Body of pancreas (tissue), 4 donors: ENCODE measurements at regions not wholly inside any gene's neighbourhood (a gene's known extent, or its start where the extent isn't known, plus 50 kb on each side); places are given as distances from the start of the nearest gene placed in this dataset.

Experiments
- ATAC-seq: fragments of 150-250 bp; one replicate; pipeline ENCODE4 v1.9.1; 2016
- DNase-seq, 4 donors: peaks; one replicate each; pipeline ENCODE4 v3.0.0-alpha.2; 2019
- H3K27ac ChIP-seq, 4 donors: fragments of 200-600 bp; sonication (generic); 1 replicate in 3 of 4; 2 replicates in 1 of 4; pipeline versions ENCODE4 v1.5.1 to v1.6.1; 2016 to 2019; ENCODE audit warnings: mild to moderate bottlenecking in 1 of 4, mixed read lengths in 1 of 4, moderate library complexity in 1 of 4
- H3K27me3 ChIP-seq, 2 donors: fragments of 200-600 bp; sonication (generic); one replicate each; pipeline ENCODE4 v1.6.0; 2016; ENCODE audit warnings: mild to moderate bottlenecking in 1 of 2
- H3K36me3 ChIP-seq, 2 donors: fragments of 200-600 bp; sonication (generic); replicated peaks in 1 of 2; 2 replicates each; pipeline ENCODE4 v1.5.1; 2016; ENCODE audit warnings: low read depth in 2 of 2; ENCODE audit not compliant: insufficient read depth in 1 of 2
- H3K4me1 ChIP-seq: fragments of 200-600 bp; sonication (generic); one replicate; pipeline ENCODE4 v1.6.0; 2016
- H3K4me3 ChIP-seq, 2 donors: fragments of 200-600 bp; sonication (generic); 1 replicate in 1 of 2; 2 replicates in 1 of 2; pipeline ENCODE4 v1.5.1; 2016 to 2019
- H3K9me3 ChIP-seq, 3 donors: fragments of 200-600 bp; sonication (generic); 1 replicate in 2 of 3; 2 replicates in 1 of 3; pipeline ENCODE4 v1.5.1; 2016
- POLR2A ChIP-seq, 3 donors: fragments of 450-650 bp; IDR thresholded peaks; one replicate each; pipeline ENCODE4 v1.6.1; 2016; ENCODE audit warnings: antibody characterized with exemption in 3 of 3, mild to moderate bottlenecking in 2 of 3
- WGBS, 2 donors: methylation state at CpG; one replicate each; pipeline ENCODE4 v1.1.5; 2017; 5-methylcytosine and 5-hydroxymethylcytosine counted together
- intact Hi-C: fragments of 100-400 bp; cut with DNase I; formaldehyde crosslinking; loops from one replicate; pipeline ENCODE4 v1.15.1; 2023
- TF ChIP-seq, protein P1 (sequence below), 7 experiments: fragments of 450-650 bp in 4 of 7; fragments of 200-600 bp in 3 of 7; sonication (generic) in 3 of 7; IDR thresholded peaks; one replicate each; pipeline ENCODE4 v1.5.1; 2016 to 2019; ENCODE audit warnings: antibody characterized with exemption in 7 of 7

DNA sequence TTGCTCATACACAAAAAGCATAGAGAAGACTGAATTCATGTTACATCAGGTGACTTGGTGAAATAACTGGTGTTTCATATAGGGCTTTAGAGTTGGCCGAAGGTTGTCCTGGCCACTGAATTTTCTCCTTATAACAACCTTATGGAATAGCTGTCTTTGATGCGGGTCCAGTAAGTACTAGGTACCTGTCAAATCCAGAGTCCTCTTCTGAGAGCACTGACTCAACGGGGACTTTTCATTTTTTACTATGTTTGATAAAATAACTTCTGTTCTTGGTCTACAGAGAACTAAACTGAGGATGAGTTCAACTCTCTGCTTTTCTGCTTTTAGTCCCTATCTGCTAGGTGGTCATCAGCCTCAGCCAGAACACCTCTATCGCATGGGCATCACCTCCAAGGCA, 76.1 kb upstream of the JAK1 start:
- H3K4me1 ChIP-seq, result no peaks in the 10 kb centered on the region
- no peaks in the 10 kb centered on the region for H3K36me3 ChIP-seq
- H3K4me3 ChIP-seq, result no peak overlapping the region
- intact Hi-C loops, result no loop called here
- no peaks in the 10 kb centered on the region for H3K9me3 ChIP-seq
- no peaks in the 10 kb centered on the region for H3K27me3 ChIP-seq
- no peak for DNase-seq
- WGBS, 2 donors, result 93 to 96% methylated on average over 4 of the region's 4 CpGs
- ATAC-seq, result no peak
- no peak overlapping the region for H3K27ac ChIP-seq
- TF ChIP-seq, protein P1, sequence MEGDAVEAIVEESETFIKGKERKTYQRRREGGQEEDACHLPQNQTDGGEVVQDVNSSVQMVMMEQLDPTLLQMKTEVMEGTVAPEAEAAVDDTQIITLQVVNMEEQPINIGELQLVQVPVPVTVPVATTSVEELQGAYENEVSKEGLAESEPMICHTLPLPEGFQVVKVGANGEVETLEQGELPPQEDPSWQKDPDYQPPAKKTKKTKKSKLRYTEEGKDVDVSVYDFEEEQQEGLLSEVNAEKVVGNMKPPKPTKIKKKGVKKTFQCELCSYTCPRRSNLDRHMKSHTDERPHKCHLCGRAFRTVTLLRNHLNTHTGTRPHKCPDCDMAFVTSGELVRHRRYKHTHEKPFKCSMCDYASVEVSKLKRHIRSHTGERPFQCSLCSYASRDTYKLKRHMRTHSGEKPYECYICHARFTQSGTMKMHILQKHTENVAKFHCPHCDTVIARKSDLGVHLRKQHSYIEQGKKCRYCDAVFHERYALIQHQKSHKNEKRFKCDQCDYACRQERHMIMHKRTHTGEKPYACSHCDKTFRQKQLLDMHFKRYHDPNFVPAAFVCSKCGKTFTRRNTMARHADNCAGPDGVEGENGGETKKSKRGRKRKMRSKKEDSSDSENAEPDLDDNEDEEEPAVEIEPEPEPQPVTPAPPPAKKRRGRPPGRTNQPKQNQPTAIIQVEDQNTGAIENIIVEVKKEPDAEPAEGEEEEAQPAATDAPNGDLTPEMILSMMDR (IDR thresholded peaks at IDR 0.05), result no peak
- TF ChIP-seq POLR2A (IDR thresholded peaks at IDR 0.05), result no peak

DNA sequence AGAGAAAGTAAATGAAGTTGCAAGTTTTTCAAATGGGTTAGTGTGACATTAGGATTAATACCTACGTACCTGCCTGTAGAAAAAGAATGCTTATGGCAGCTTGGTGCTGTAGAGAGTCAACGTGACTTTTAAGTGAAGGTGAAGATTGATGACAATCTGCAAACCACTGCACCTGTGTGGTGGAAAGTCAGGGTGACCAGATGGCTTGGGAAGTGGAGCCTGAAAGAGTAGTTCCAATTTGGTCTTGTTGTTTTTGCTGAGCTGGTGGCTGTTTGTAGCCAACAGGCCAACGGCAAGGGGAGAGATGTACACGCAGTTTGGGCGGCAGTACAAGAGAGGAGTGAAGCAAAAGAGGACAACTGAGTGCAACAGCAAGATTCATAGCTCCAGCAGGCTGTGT, 78.1 kb upstream of the JAK1 start:
- 78 to 80% methylated on average over 5 of the region's 5 CpGs for WGBS, 2 donors
- Histone ChIP-seq H3K36me3 (no peaks in the 10 kb centered on the region), H3K27me3 (no peaks in the 10 kb centered on the region), H3K27ac (no peak overlapping the region), H3K4me3 (no peak overlapping the region), H3K4me1 (no peaks in the 10 kb centered on the region), H3K9me3 (no peaks in the 10 kb centered on the region)
- no peak for DNase-seq
- TF ChIP-seq, protein P1 (IDR thresholded peaks at IDR 0.05), result no peak
- TF ChIP-seq POLR2A (IDR thresholded peaks at IDR 0.05), result no peak
- intact Hi-C loops, result no loop called here
- no peak for ATAC-seq

DNA sequence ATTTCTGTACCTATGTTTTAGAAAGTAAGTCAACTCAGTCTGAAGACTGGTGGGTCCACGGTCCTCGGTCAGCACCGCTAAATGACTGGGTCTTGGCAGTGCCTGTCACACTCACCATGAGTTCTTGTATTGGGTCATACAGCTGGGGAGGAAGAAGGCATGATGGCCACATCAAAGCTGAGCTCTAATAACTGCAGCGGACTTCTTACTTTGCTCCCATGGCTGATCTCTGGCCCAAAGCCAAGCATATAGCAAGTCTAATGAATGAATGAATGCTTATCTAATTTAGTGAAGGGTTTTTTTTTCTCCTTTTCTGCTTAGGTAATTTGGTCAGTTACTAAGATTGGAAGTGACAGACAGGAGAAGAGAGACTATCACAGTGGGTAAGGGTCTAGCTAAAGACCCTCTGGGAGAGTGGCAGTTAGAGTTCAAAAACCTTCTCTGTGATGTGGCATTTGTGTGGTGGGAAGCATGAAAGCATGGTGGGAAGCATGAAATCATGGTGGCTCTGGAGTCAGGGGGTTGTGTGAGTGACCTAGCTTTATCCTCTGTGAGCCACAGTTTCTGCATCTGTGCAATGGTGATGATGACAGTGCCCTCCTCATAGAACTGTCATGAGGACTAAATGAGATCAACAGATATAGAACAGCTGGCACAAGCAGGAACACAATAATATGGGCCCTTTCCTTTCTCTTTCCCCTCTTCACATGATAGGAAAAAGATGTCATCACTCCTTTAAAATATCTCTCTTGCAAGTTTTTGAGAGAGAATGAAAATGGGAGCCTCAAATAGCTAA, 78.9 kb upstream of the JAK1 start:
- H3K4me1 ChIP-seq, result no peaks in the 10 kb centered on the region
- TF ChIP-seq POLR2A (IDR thresholded peaks at IDR 0.05), result no peak
- TF ChIP-seq, protein P1 (IDR thresholded peaks at IDR 0.05), result no peak
- no peaks in the 10 kb centered on the region for H3K36me3 ChIP-seq
- intact Hi-C loops, result no loop called here
- no peak for ATAC-seq
- H3K9me3 ChIP-seq, result no peaks in the 10 kb centered on the region
- H3K27me3 ChIP-seq, result no peaks in the 10 kb centered on the region
- H3K4me3 ChIP-seq, result no peak overlapping the region
- no peak for DNase-seq
- no peak overlapping the region for H3K27ac ChIP-seq
- WGBS, 2 donors, result 92 to 95% methylated on average over 4 of the region's 4 CpGs

DNA sequence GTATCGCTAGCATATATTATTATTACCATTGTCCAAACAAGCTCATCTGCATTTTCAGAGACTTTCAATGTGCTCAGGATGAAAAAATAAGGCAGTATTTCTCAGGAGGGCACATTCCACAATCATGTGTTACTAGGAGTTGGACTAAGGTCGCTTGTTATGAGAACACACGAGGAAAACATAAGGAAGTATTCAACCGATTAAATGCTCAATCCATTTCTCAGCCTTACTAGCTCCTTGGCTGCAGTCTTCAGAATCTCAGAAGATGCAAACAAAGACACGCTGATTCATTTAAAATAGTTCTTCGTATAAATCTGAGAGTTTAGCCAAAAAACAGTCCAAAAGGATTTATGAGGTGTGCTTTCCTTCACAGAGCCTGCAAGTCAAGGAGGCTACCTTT, 82.0 kb upstream of the JAK1 start:
- Histone ChIP-seq H3K4me3 (no peak overlapping the region), H3K36me3 (no peaks in the 10 kb centered on the region), H3K27me3 (no peaks in the 10 kb centered on the region), H3K27ac (no peak overlapping the region), H3K9me3 (no peaks in the 10 kb centered on the region), H3K4me1 (no peaks in the 10 kb centered on the region)
- no peak for ATAC-seq
- intact Hi-C loops, result no loop called here
- no peak for DNase-seq
- TF ChIP-seq, protein P1 (IDR thresholded peaks at IDR 0.05), result no peak
- TF ChIP-seq POLR2A (IDR thresholded peaks at IDR 0.05), result no peak
- 68 to 72% methylated on average over 6 of the region's 6 CpGs for WGBS, 2 donors
